Head of caudate nucleus (tissue), 42 donors: ENCODE measurements at regions not wholly inside any gene's neighbourhood (a gene's known extent, or its start where the extent isn't known, plus 50 kb on each side); places are given as distances from the start of the nearest gene placed in this dataset.

Experiments
- DNase-seq, 42 donors: peaks; one replicate each; pipeline versions ENCODE4 v3.0.0 to v3.0.0-alpha.2; 2020 to 2021; ENCODE audit warnings: mixed read lengths in 7 of 42
- intact Hi-C: fragments of 100-400 bp; cut with DNase I; formaldehyde crosslinking; loops from one replicate; pipeline ENCODE4 v1.15.0; 2022

DNA sequence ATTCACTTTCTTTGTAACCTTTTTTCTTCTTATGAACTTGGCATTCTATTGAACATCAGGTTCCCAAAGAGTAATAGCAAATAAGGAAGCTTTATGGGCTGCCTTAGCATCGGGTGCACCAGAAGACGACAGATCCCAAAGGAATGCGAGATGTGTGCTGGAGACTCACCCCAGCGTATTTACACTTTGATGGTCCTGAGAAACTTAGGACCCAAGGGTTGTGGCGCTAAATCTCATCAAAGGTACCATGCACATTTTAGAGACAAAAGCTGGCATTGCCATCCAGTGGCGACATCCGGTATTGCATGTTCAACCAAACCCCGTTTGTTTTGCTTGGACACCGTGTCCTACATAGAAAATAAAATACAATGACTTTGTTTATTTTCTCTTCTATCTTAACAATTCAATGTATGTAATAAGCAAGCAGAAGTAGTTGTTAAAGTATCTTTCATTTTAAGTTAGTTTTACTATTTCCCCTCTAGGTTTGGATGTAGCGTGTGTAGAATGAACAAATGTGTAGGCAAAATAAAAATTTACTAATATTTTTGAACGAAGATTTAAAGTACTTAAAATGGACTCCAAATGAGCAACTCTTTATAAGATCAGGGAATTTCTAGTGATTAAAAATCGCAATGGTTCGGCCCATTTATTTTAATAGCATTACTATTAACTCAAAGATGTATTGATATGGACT is 1154.8 kb downstream of the GATA3 start:
- intact Hi-C loops, result loop anchor here (10.0 kb wide), 1 partner anchor 1334 kb away; no protein-coding TSS in a partner anchor
- peak; percentile 12 to 88 (median 72) for DNase-seq

DNA sequence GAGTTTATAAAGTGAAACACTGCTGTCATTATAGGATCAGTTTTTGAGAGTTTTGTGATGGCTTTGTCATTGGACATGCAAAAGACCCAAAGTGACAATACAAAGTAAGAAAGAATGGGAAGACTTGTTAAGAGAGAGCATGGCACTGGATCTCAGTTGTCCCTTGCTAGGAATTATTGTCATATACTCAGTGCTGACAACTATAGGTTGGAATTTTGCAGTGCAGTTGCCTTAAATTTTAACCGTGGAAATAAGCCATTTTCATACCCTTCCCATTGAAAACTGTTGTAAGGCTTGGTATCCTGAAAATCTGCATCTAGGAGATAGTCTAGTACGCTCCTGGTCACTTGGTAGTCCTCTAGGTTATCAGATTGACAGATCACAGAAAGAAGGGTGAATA is 1156.7 kb downstream of the GATA3 start:
- intact Hi-C loops, result no loop called here
- no peak for DNase-seq

DNA sequence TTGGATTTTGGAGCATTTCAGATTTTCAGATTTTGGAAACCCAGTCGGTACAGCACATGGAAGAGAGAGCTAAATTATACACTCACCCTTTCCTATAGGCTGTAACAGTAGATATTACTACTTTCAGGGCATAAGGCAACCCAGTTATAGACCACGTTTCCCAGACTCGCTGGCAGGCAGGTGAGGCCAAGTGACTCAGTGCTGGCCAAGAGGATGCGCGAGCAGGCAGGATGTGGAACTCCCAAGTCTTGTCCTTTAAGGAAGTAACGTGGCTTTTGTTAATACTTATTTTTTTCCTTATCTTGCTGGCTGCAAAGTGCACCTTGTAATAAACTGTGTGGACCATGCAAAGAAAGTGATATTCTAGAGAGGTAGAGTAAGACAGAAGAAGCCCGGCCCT is 1160.1 kb downstream of the GATA3 start:
- DNase-seq, result no peak
- intact Hi-C loops, result no loop called here

DNA sequence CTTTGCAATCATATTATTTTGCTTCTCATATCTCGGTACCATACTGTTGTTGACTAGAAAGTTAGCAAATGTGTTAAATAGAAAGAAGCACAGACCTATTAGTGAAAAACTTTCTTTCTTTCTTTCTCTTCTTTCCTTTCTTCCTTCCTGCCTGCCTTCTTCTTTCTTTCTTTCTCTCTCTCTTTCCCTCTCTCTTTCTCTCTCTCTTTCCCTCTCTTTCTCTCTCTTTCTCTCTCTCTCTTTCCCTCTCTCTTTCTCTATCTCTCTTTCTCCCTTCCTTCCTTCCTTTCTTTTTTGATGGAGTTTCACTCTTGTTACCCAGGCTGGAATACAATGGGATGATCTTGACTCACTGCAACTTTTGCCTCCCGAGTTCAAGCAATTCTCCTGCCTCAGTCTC is 1160.6 kb downstream of the GATA3 start:
- no peak for DNase-seq
- intact Hi-C loops, result no loop called here

DNA sequence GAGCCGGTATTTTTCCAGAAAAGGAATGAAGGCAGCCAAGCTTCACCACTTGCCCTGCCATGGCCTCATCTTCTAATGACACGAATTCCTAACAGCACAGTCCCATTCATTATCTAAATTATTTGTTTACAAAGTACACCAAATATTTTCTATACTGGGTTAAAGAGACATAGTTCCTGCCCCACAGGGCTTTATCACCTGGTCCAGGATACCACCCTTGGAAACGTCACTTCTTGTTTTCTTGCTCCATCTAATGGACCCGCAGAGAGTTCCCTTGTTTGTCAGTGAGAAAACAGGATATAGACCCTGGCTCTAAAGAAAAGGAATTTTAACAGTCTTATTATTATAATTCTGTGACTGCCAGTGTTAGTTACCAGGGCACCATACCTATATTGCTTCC is 1165.4 kb downstream of the GATA3 start:
- intact Hi-C loops, result no loop called here
- no peak for DNase-seq

DNA sequence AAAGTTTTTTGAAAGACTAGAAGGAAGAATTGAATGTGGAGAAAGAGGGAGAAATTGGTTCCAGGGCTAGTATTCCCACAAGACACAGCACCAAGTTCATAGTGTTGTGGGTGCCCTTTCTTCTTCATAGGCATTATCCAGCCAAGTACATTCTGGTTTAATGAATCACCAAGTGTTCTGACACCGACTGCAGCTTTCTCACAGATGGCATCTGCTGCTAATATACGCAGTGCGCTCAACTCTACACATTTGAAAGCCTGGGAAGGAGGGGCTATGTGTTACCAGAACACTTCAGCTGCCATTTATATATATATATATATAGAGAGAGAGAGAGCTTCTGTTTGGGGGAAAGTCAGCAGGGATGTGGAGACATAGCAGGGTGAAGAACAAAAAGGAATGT is 1168.4 kb downstream of the GATA3 start:
- no peak for DNase-seq
- intact Hi-C loops, result no loop called here

DNA sequence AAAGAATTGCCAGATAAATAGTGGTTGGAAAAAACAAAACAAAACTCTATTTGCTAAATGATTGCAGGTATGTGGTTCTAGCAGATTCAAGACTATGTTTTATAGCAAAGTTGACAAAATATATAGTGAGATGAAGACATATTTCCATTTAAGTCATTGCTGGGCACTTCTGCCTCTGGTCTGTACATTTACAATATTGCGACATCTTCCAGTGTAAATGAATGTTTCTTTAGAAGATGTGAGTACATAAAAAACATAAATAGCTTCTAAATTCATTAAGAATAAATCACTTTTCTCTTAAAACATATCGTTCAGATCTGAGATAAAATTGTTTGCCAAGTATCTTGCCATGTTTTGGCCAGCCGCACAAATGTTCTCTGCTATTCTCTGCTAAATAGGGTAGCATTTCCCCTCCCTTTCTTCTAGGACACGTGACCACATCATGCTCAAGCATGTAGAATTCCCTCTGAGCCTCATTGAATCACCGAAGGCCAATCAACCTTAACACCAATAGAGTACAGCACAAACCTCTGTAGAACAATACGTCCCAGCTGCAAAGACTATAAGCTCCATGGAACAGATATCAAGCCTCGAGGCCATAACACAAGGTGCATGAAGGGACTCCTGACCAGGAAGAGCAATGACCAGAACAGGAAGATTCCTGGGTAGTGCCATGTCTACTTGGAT is 1173.3 kb downstream of the GATA3 start:
- intact Hi-C loops, result no loop called here
- no peak for DNase-seq

DNA sequence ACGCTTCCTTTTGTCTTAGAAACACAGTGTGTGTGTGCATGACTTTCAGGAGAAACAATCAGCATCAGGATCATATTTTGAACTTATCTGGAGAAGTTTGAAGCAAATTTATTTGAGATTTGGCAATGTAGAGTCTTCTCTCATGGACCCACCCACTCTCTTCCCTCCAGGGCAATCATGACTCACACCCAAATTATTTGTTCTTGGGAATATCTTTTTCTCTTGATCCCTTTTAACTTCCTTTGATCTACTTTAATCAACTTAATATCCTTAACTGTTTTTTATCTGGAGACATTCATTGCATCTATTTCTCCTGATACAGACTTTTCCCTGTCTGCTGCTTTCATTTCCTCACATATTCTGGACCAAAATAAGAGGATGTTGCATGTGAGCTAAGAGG is 1174.3 kb downstream of the GATA3 start:
- intact Hi-C loops, result no loop called here
- DNase-seq, result no peak

DNA sequence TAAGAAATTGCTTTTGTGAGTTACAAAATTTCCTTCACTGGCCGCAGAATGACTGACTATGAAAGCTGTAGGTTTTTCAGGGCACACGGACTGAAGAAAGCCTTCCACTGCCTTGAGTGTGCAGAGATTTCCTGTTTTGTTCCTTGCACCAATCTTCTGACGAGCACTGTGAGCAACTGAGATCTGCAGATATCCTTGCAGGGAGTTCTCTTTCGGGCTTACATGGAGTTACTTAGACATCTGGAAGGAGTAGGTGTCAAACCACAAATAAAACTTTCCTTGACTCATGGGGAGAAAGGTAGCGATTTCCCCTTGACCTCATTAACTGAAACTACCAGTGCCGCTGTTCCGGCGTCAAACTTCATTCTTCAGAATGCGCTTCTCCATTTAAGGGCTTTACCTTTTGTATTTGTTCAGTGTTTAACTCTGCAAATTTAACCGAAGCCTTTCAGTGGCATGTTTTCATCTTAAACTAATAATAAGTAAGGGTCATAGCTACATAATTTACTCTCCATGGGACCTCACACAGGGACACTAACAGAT is 1175.3 kb downstream of the GATA3 start:
- no peak for DNase-seq
- intact Hi-C loops, result no loop called here

DNA sequence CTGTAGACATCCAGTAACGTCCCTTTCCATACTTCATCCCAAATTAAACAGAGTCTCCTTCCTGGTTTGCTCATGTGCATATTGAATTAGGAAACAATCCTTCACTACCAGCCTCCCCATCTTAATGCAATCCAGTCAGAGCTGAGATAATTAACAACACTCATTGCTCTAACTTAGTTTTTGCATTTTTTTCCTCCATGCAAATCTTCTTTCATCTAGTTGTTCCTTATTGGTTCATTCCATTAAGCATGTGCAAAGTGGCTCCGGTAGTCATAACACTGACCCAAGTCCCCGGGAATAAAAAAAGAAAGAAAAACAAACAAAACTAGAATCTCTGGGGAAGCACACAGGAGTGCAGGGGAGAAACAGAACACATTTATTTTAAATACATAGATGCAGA is 1176.1 kb downstream of the GATA3 start:
- DNase-seq, result no peak
- intact Hi-C loops, result no loop called here

DNA sequence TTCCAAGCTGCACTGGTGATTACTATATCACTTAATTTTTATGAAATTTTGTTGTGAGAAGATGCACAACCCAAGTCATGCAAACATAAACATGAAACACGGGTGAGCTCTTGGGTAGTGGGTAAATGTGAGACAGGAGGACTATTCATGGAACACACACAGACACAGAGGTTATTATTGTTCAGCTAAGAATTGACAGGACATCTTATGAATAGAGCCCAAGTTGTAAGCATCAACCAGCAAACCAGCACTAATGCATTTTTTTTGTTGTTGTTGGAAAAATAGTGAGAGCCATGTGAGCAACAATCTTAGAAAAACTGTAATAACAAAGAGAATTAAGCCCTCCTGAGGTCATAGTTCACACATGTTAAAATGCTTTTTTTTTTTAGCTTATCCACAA is 1179.7 kb downstream of the GATA3 start:
- intact Hi-C loops, result no loop called here
- DNase-seq, result no peak

DNA sequence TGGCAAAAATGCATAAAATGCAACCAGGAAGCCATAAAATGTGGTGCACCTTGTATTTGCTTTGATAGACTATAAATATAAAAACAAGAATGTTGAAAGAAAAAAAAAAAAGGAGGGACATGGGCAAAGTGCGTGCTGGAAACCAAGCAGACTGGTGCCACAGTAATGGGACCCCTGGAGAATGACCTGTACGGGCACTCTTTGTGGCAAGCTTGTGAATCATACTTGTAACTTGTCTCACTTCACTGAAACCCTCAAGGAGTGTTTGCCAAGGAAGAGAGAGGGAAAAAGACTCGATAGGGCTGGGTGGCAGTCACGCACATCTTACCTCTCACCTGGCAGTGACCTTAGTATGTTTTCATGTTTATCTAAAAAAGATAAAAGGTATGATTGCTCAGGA is 1183.6 kb downstream of the GATA3 start:
- intact Hi-C loops, result no loop called here
- no peak for DNase-seq

DNA sequence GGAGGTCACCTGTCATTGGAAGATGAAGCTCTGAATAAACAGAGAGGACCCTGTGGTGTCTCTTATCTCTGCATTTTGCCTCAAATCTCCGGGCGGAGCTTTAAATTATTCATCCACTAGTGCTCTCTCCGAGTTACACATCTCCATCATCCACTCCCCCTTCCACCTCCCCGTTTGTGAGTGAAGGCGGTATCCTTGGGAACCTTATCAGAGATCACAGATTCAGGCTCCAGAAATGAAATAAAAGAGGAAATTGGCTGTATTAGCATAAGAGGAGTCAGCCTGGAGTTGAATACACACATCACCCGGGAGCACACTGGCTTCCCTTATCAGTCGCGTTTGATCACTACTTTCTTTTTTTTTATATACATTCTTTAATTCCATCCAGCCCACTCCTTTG is 1184.8 kb downstream of the GATA3 start:
- DNase-seq, result peak in 5 of 42 donors; percentile 7 to 50 (median 12)
- intact Hi-C loops, result no loop called here

DNA sequence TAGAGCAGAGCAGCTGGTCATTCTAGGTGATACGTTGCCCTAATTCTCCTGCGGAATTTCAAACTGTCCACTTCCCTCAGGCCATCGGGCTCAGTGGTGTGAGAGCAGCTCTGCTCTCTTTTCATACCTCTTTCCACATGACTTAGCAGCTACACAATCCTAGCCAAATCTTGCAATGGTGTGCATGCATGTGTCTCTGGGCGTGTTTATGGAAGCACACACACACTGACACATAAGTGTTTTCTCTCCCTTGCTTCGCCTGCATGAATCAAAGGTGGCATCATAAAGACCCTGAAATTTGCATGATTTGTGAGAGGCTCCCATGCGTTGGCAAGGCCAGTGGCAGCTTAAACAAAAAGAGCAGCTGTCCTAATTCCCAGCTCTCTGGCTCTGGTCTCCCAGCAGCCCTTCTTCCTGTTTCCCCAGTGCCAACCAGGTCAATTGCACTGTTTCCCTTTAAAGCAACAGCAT is 1189.5 kb downstream of the GATA3 start:
- intact Hi-C loops, result no loop called here
- peak in 14 of 42 donors; percentile 1 to 39 (median 13) for DNase-seq

DNA sequence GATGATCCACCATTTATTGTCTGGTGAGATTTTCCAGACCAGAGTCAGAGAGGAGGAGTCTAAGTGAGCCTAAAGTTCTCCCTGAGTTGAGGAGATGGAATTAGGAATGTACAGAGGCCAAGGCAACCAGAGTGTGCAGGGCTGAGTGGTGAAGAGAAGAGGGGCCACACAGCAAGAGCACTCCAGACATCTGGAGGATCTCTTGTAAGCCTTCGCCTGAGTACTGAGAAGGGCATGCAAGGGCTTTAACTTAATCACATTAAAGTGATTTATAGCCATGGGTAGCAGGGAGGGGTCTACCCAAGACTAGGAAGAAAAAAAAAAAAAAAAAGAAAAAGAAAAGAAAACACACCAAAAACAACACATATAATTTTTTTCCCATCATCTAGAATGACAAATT is 1190.4 kb downstream of the GATA3 start:
- intact Hi-C loops, result no loop called here
- no peak for DNase-seq

DNA sequence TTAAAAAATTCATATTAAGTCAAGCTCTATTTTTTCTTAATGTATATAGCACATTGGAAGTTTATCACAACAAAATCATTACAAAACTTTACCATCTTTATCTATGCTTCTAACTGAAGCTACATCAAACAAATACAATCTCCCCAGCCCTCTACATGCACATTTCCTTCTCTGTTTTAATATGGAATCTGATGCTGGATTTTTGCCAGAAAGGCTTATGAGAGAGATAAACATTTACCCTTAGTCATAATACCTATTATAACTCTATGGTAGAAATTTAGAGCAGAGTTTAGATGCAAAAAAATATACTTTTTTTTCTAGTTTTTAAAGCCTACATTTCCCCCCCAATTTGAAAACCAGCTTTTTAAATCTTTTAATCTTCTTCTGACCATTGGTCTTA is 1198.6 kb downstream of the GATA3 start:
- intact Hi-C loops, result no loop called here
- DNase-seq, result no peak

DNA sequence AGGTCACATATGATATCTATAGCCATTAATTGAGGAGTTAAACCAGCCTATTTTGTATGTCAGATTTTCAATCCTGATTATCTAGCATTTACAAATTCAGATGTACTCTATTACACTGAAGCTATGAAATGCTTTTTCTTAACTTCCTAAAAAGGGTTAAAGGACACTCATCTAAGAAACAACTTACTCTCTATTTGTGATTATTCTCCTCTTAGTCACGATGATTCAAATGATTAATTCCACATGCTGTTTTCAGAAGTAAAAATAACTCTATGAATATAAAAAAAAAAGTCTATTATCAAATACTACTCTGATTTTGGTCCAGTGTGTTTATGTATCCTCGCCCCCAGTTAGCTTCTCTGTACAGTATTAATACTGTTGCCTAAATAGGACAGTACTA is 1199.9 kb downstream of the GATA3 start:
- no peak for DNase-seq
- intact Hi-C loops, result no loop called here

DNA sequence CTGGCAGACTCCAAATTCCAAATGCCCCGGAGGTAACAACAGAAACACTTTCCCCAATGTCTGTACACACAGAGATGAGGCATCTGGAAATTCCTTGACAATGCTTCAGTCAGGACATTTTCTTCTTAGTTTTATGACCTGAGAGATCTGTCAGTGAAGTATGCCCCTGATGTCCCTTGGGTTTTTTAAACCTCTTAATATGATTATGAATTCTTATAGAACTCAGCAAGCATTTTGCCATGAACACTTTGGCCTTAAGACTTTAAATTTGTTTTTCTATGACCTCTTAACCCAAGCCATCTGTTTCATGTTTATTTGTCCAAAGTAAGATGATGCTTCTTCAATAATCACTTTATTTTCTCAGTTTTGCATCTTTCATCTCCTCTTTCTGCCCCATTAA is 1206.2 kb downstream of the GATA3 start:
- intact Hi-C loops, result no loop called here
- no peak for DNase-seq

DNA sequence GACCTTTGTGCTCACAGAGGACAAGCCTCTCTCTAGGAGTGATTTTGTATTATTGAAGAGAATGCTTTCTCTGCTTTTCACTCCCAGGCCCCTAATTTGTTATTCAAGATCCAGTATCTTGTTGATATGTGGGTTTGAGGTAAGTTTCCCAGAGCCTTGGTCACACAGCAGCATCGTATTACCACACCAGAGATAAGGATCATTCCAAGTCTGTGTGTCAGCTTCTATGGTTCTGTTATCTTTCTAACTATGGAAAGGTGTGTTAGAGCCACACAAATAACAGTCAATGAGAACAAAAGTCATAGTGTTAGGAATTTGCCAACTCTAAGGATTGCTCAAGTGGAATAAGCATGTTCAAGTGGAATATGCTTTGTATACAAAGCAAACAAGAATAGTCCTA is 1208.3 kb downstream of the GATA3 start:
- intact Hi-C loops, result no loop called here

DNA sequence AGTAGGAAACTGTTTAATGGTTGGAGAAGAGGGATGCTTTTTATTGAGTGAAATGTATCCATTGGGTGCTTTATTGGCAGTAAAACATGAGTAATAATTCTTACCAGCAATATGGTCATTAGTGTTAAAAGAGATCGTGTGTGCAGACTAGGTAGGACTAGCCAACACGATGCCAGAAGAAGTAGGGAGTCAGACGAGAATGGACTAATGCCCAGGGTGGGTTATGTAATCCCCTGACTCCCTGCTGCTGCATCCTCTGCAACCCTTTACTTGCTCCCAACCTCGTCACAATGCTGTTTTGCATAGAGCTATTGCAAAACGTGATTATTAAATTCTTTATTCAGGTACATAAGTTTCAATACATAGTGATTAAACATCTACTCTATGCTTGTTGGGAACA is 1213.7 kb downstream of the GATA3 start:
- intact Hi-C loops, result no loop called here
- DNase-seq, result no peak

More for the DNA sequence above, 1208.3 kb downstream of the GATA3 start:
- DNase-seq, result no peak
